ENCODE measurements at regions not wholly inside any gene's neighbourhood (a gene's known extent, or its start where the extent isn't known, plus 50 kb on each side); places are given as distances from the start of the nearest gene placed in this dataset.

DNA sequence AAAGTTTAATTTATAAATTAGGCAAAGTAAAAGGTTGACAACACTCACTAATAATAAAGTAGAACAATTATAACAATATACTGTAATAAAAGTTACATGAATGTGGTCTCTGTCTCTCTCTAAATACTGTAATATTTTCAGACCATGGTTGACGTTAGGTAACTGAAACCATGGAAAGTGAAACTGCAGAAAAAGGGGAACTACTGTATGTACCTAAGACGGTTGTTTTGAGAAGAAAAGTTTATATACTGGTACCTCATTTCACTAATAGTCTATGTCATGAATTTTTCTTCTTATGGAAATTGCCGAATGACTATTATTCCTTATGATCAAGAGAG is 166.7 kb upstream of the ZNF521 start:
- no peak for DNase-seq
- Histone ChIP-seq H3K9me3 (ENCODE audit: control insufficient read depth in 2 of 3, low read length in 3 of 3) (no peaks in the 10 kb centered on the region), H3K36me3 (ENCODE audit: control insufficient read depth in 2 of 3, insufficient read depth in 3 of 3, low read length in 3 of 3) (no peaks in the 10 kb centered on the region), H3K4me1 (ENCODE audit: control insufficient read depth in 2 of 2, insufficient read depth in 2 of 2, low read length in 2 of 2) (no peaks in the 10 kb centered on the region), H3K27ac (ENCODE audit: low read depth, low read length) (no peak overlapping the region), H3K4me3 (ENCODE audit: low read length) (no peak overlapping the region), H3K27me3 (ENCODE audit: control insufficient read depth in 2 of 2, insufficient read depth in 2 of 2, low read length in 2 of 2) (no peaks in the 10 kb centered on the region)
- Mint-ChIP-seq H3K27me3 (no peaks in the 10 kb centered on the region), H3K9me3 (peaks cover 0 to 5% (median 0%) of the 10 kb centered on the region in 11 donors), H3K27ac (no peak overlapping the region), H3K36me3 (no peaks in the 10 kb centered on the region), H3K4me1 (no peaks in the 10 kb centered on the region), H3K4me3 (no peak overlapping the region)
- intact Hi-C loops (cut with micrococcal nuclease) = no loop called here
- peak; percentile 44 for ATAC-seq
- POLR2A ChIA-PET = no interaction called here
- CTCF ChIA-PET = no interaction called here

DNA sequence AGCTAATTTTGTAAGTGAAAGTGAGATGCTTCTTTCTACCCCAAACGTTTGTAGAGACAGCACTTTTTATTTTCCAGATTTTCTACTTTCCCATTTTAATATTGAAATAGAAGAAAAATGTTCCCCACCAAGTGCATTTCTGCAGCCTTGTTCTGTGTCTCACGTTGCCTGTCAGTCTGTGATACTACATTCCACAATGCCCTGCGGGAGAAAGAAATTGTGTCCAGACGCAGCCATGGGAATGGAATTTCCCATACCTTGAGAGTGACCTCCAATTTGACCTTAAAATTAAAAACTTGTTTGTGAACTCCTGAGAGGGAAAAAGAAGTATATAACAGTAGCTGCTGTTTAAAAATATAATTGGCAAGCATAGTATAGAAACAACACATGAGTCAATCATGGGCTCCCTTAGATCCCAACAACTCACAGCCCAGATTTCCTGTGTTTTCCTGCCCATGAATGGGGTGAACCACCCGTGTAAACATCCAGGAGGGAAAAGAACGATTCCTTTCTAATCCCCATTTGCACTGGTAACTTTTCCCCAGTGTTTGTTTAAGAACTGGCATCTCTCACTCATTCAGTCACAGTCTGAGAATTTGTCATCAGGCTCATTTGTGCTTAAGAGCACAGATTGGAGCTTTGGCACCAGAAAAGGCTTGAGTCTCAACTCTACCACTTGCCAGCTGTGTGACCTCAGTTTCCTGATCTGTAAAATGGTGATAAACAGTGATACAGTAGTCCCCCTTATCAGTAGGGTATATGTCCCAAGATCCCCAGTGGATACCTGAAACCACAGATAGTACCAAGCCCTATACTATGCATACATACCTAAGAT is 166.1 kb upstream of the ZNF521 start:
- no peaks in the 10 kb centered on the region for H3K9me3 ChIP-seq (ENCODE audit: control insufficient read depth in 2 of 3, low read length in 3 of 3)
- H3K27me3 ChIP-seq (ENCODE audit: control insufficient read depth in 2 of 2, insufficient read depth in 2 of 2, low read length in 2 of 2) = no peaks in the 10 kb centered on the region
- peaks cover 0 to 5% (median 0%) of the 10 kb centered on the region in 11 donors for H3K9me3 Mint-ChIP-seq
- no peaks in the 10 kb centered on the region for H3K27me3 Mint-ChIP-seq
- H3K4me3 Mint-ChIP-seq = no peak overlapping the region
- no peaks in the 10 kb centered on the region for H3K4me1 ChIP-seq (ENCODE audit: control insufficient read depth in 2 of 2, insufficient read depth in 2 of 2, low read length in 2 of 2)
- no peaks in the 10 kb centered on the region for H3K36me3 ChIP-seq (ENCODE audit: control insufficient read depth in 2 of 3, insufficient read depth in 3 of 3, low read length in 3 of 3)
- DNase-seq (no peak), ATAC-seq (no peak)
- no peak overlapping the region for H3K27ac ChIP-seq (ENCODE audit: low read depth, low read length)
- no peak overlapping the region for H3K4me3 ChIP-seq (ENCODE audit: low read length)
- H3K4me1 Mint-ChIP-seq = no peaks in the 10 kb centered on the region
- CTCF ChIA-PET = no interaction called here
- intact Hi-C loops (cut with micrococcal nuclease) = no loop called here
- H3K36me3 Mint-ChIP-seq = no peaks in the 10 kb centered on the region
- H3K27ac Mint-ChIP-seq = no peak overlapping the region
- POLR2A ChIA-PET = no interaction called here

DNA sequence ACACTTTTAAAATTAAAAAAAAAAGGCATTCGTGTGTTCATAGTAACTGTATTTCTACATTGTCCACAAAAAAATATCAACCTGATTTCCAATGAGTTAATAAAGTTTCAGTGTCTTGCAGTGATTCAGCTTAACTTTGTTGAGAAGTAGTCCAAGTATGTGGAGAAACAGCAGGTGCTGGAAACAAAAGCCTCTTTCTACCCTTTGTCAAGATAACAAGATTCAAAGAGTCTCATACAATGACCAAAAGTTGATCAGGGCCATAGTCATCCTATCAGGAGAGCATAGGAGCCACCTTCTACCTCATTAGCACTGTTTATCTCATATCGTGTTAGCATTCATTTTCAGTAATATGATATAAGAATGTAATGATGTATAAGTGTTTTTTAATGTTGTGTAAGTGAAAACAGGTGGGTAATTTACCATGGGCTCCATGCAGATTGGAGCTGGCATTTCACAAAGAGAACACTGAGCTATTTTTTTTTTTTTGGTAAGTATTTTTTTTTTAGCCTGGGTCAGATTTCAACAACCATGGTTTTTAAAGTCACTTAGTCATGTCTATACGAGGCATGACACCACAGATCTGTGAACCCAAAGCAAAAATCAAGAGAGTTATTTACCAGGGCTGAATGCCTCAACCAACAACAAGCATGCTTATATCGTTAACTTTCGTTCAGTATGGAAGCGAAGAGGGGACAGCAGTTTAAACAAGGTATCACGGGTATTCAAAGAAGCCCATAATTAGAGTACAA is 165.0 kb upstream of the ZNF521 start:
- intact Hi-C loops (cut with micrococcal nuclease) = no loop called here
- CTCF ChIA-PET = no interaction called here
- no peak overlapping the region for H3K4me3 Mint-ChIP-seq

DNA sequence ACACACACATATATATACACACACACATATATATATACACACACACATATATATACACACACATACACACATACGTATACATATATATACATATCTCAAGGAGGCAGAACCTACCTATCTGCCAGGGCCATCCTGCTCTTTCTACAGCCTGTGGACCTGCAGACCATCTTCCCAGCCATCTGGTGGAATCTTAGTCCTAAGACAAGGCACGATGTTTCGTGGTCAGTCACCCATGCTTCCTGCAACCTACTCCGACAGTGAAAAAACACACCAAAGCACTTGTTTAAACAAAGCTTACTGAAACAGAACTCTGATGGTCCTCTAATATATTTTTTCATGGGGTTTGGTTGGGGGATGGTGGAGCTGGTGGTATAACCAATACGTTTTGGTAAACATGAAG is 164.2 kb upstream of the ZNF521 start:
- Histone ChIP-seq H3K36me3 (ENCODE audit: control insufficient read depth in 2 of 3, insufficient read depth in 3 of 3, low read length in 3 of 3) (no peaks in the 10 kb centered on the region), H3K27ac (ENCODE audit: low read depth, low read length) (no peak overlapping the region), H3K27me3 (ENCODE audit: control insufficient read depth in 2 of 2, insufficient read depth in 2 of 2, low read length in 2 of 2) (no peaks in the 10 kb centered on the region), H3K4me1 (ENCODE audit: control insufficient read depth in 2 of 2, insufficient read depth in 2 of 2, low read length in 2 of 2) (no peaks in the 10 kb centered on the region), H3K9me3 (ENCODE audit: control insufficient read depth in 2 of 3, low read length in 3 of 3) (no peaks in the 10 kb centered on the region), H3K4me3 (ENCODE audit: low read length) (no peak overlapping the region)
- peaks cover 0 to 5% (median 0%) of the 10 kb centered on the region in 11 donors for H3K9me3 Mint-ChIP-seq
- intact Hi-C loops (cut with micrococcal nuclease) = no loop called here
- H3K27ac Mint-ChIP-seq = no peak overlapping the region
- ATAC-seq (no peak), DNase-seq (no peak)
- no peak overlapping the region for H3K4me3 Mint-ChIP-seq
- POLR2A ChIA-PET = no interaction called here
- CTCF ChIA-PET = no interaction called here
- no peaks in the 10 kb centered on the region for H3K36me3 Mint-ChIP-seq
- H3K27me3 Mint-ChIP-seq = no peaks in the 10 kb centered on the region
- no peaks in the 10 kb centered on the region for H3K4me1 Mint-ChIP-seq

More for the DNA sequence above, 165.0 kb upstream of the ZNF521 start:
- POLR2A ChIA-PET = no interaction called here
- Histone ChIP-seq H3K36me3 (ENCODE audit: control insufficient read depth in 2 of 3, insufficient read depth in 3 of 3, low read length in 3 of 3) (no peaks in the 10 kb centered on the region), H3K4me1 (ENCODE audit: control insufficient read depth in 2 of 2, insufficient read depth in 2 of 2, low read length in 2 of 2) (no peaks in the 10 kb centered on the region), H3K27ac (ENCODE audit: low read depth, low read length) (no peak overlapping the region), H3K4me3 (ENCODE audit: low read length) (no peak overlapping the region), H3K27me3 (ENCODE audit: control insufficient read depth in 2 of 2, insufficient read depth in 2 of 2, low read length in 2 of 2) (no peaks in the 10 kb centered on the region), H3K9me3 (ENCODE audit: control insufficient read depth in 2 of 3, low read length in 3 of 3) (no peaks in the 10 kb centered on the region)
- H3K9me3 Mint-ChIP-seq = peaks cover 0 to 5% (median 0%) of the 10 kb centered on the region in 11 donors
- no peaks in the 10 kb centered on the region for H3K36me3 Mint-ChIP-seq
- H3K27ac Mint-ChIP-seq = no peak overlapping the region
- ATAC-seq (no peak), DNase-seq (no peak)
- no peaks in the 10 kb centered on the region for H3K27me3 Mint-ChIP-seq
- no peaks in the 10 kb centered on the region for H3K4me1 Mint-ChIP-seq

DNA sequence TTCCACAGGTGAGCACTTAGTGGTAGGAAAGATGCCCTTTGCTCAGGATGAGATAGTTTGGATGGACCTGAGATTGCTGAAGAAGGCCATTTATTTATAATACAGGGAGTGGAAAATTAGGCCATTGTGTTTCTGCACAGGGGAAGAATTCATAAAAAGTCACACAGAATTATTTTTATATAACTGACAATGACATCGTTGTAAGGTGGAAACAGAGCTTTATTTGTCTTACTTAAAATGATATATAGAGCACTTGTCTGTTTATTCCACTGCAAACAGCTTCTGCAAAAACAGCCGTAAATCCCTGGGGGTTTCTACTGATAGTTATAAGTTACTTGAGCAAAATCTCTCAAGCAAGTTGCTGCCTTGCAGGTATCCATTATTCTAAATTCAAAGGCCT is 158.1 kb upstream of the ZNF521 start:
- intact Hi-C loops (cut with micrococcal nuclease) = no loop called here
- H3K27me3 Mint-ChIP-seq = peaks cover 0 to 16% (median 4%) of the 10 kb centered on the region in 5 donors

DNA sequence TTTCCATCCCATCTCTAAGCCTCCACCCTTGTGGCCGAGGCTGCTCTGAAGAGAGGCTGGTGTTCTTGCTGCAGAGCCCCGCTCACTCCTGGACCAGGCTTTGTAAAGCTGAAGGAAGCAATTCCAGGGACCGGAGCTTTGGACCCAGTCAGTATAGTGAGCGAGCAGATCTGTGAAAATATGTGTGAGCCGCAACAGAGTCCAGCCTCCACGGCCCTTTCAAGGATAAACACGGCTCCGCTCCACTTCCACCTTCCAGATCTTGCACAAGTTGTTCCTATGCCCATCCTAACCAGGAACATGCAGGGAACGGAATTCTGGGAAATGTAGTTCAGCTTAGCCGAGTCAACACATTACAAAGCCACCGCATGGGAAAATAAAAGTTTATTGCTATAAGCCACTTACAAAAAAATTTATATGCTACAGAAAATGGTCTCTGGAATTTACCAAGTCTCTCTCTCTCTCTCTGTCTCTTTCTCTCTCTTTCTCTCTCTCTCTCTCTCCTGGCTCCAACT is 151.7 kb upstream of the ZNF521 start:
- H3K9me3 Mint-ChIP-seq = peaks cover 0 to 3% (median 0%) of the 10 kb centered on the region in 11 donors
- no peaks in the 10 kb centered on the region for H3K4me1 ChIP-seq (ENCODE audit: control insufficient read depth in 2 of 2, insufficient read depth in 2 of 2, low read length in 2 of 2)
- H3K4me3 ChIP-seq (ENCODE audit: low read length) = no peak overlapping the region
- no peak overlapping the region for H3K27ac Mint-ChIP-seq
- DNase-seq (no peak), ATAC-seq (no peak)
- no peaks in the 10 kb centered on the region for H3K36me3 ChIP-seq (ENCODE audit: control insufficient read depth in 2 of 3, insufficient read depth in 3 of 3, low read length in 3 of 3)
- H3K27ac ChIP-seq (ENCODE audit: low read depth, low read length) = no peak overlapping the region
- peaks cover 0 to 2% (median 0%) of the 10 kb centered on the region in 7 donors for H3K4me1 Mint-ChIP-seq
- H3K9me3 ChIP-seq (ENCODE audit: control insufficient read depth in 2 of 3, low read length in 3 of 3) = no peaks in the 10 kb centered on the region
- CTCF ChIA-PET = no interaction called here
- H3K27me3 ChIP-seq (ENCODE audit: control insufficient read depth in 2 of 2, insufficient read depth in 2 of 2, low read length in 2 of 2) = no peaks in the 10 kb centered on the region
- no peaks in the 10 kb centered on the region for H3K36me3 Mint-ChIP-seq
- H3K27me3 Mint-ChIP-seq = peaks cover 3 to 42% (median 14%) of the 10 kb centered on the region in 5 donors
- POLR2A ChIA-PET = no interaction called here
- intact Hi-C loops (cut with micrococcal nuclease) = no loop called here
- no peak overlapping the region for H3K4me3 Mint-ChIP-seq

More for the DNA sequence above, 158.1 kb upstream of the ZNF521 start:
- ATAC-seq (no peak), DNase-seq (no peak)
- no peaks in the 10 kb centered on the region for H3K9me3 ChIP-seq (ENCODE audit: control insufficient read depth in 2 of 3, low read length in 3 of 3)
- Mint-ChIP-seq H3K4me1 (no peaks in the 10 kb centered on the region), H3K27ac (no peak overlapping the region), H3K36me3 (no peaks in the 10 kb centered on the region), H3K9me3 (peaks cover 0 to 6% (median 0%) of the 10 kb centered on the region in 11 donors), H3K4me3 (no peak overlapping the region)
- ChIA-PET POLR2A (no interaction called here), CTCF (no interaction called here)
- no peaks in the 10 kb centered on the region for H3K27me3 ChIP-seq (ENCODE audit: control insufficient read depth in 2 of 2, insufficient read depth in 2 of 2, low read length in 2 of 2)
- no peaks in the 10 kb centered on the region for H3K36me3 ChIP-seq (ENCODE audit: control insufficient read depth in 2 of 3, insufficient read depth in 3 of 3, low read length in 3 of 3)
- H3K4me1 ChIP-seq (ENCODE audit: control insufficient read depth in 2 of 2, insufficient read depth in 2 of 2, low read length in 2 of 2) = no peaks in the 10 kb centered on the region
- no peak overlapping the region for H3K27ac ChIP-seq (ENCODE audit: low read depth, low read length)
- H3K4me3 ChIP-seq (ENCODE audit: low read length) = no peak overlapping the region

Data from naive thymus-derived CD4-positive, alpha-beta T cell (primary cell).